ENCODE measurements at regions not wholly inside any gene's neighbourhood (a gene's known extent, or its start where the extent isn't known, plus 50 kb on each side); places are given as distances from the start of the nearest gene placed in this dataset.
"Not testable (repeated sequence)": the region's sequence is repeated elsewhere in the genome, so short reads cannot be mapped to it uniquely, and the experiment has no call there.

DNA sequence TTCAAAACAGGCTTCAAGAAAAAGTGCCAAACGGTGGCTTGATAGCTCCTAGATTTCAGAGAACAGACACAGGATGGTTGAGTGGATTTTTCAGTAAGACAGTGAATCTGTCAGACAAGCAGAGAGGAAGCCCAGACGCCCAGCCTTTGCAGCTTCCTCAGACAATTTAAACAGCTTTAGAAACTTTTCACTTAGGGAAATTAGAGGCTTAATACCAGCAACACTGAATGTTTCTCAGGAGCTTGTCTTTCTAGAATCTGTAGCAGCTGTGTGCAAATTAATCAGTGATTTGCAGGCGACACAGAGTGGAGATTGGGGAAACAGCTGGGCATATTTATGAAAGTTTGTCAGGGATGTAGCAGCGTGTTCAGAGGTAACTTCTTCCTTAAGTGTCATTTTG, 362.1 kb downstream of the GALC start:
- no peak for DNase-seq (ENCODE audit: low read depth, low spot score)

DNA sequence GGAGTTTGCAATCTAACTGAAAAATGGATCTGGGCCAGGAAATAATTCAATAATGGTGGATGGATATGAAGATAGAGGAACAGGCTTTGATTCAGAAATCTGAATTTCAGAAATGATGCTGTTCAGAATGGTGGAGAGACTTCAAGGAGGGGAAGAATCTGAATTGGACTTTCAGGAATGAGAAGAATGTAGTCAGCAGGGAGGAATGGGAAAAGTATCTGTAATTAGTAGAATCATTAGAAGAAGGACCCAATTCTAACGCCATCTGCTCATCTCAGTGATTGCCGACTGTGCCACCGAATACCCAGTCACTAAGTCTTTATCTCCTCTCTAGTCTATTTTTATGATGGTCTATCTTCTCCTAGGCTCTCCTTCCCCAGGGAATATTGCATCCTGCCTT, 363.2 kb downstream of the GALC start:
- no peak for DNase-seq (ENCODE audit: low read depth, low spot score)

DNA sequence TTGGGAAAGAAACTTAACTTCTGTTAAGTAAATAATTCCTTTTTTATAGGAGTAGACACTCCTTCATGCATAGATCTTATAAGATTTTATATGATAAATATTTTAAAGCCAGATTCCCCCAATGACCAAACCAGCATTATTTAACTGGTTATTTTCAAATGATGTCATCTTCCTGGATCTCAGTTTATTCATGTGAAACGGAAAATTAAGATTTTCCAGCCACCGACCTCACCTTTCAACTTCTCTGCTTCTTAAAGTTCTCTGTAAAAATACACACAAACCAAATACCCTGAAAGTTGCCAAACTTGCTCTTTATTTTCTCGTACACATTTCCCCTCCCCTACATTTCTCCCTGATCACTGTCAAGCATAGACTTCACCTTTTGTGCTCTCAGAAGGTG, 364.2 kb downstream of the GALC start:
- no peak for DNase-seq (ENCODE audit: low read depth, low spot score)

DNA sequence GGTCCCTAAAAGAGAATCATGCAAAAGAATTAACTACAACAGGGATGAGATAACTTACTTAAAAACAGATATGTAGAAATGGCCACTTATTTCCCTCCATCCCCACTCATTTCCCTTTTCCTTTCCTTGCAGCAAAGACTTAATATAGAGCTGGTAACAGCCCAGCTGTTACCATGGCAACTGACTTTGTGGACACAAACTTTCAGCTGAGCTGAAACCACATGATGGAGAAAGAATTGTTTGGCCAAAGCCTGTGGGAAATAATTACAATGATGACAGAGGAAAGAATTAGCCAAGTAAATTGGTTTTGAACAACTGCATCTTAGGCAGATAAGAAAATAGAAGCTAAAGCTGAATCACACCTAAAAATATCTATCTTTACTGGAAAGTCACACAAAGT, 364.9 kb downstream of the GALC start:
- no peak for DNase-seq (ENCODE audit: low read depth, low spot score)

DNA sequence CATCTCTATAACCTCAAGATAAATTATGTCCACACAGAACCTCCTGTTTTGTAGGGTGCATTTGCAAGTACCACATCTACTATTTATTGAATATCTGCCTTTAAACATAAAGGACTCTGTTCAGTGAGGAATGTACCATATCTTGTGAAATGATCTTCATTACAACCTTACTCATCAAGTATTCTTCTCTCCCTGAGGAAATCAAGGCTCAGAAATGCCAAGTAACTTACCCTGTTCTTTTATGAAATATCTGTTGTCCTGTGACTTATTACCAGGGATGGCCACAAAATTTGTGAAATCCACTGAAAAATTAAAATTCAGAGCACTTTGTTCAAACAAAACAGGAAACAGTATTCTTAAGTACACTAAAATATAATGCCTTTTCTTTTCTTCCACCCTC, 366.7 kb downstream of the GALC start:
- DNase-seq (ENCODE audit: low read depth, low spot score): no peak

DNA sequence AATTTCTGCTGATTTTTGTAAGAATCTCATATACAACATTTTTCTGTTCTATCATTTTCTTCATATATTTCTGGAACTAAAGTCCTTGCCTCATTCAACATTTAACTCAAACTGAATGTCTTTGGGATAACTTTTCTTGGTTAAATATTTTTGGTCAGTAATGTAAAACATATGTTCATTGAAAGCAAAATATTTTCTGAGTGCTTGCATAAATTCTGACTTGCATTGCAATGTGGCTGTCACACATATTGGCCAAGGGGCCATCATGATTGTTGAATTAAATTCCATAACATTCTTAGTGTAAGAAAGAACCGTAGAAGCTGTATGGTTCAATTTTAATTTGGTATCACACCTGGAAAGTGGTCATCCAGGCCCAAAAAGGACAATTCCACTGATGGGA, 369.4 kb downstream of the GALC start:
- no peak for DNase-seq (ENCODE audit: low read depth, low spot score)

DNA sequence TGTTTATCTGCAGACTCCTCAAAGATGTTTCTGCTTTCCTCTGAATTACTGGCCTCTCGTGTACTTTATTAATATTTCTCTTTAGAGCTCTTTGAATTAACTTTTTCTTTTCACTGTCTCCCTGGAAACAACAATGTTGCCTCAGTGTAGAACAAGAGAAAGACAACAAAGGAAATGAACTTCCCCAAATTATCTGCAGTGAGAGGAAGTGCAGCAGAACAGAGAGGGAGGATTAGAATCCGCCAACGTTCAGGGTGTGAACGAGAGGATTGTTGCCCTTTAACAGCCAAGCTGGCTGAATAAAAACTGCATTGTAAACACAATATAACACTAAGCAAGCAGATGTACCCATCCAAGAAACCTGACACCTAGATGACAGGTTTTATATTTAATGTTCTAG, 375.9 kb downstream of the GALC start:
- DNase-seq (ENCODE audit: low read depth, low spot score): no peak

DNA sequence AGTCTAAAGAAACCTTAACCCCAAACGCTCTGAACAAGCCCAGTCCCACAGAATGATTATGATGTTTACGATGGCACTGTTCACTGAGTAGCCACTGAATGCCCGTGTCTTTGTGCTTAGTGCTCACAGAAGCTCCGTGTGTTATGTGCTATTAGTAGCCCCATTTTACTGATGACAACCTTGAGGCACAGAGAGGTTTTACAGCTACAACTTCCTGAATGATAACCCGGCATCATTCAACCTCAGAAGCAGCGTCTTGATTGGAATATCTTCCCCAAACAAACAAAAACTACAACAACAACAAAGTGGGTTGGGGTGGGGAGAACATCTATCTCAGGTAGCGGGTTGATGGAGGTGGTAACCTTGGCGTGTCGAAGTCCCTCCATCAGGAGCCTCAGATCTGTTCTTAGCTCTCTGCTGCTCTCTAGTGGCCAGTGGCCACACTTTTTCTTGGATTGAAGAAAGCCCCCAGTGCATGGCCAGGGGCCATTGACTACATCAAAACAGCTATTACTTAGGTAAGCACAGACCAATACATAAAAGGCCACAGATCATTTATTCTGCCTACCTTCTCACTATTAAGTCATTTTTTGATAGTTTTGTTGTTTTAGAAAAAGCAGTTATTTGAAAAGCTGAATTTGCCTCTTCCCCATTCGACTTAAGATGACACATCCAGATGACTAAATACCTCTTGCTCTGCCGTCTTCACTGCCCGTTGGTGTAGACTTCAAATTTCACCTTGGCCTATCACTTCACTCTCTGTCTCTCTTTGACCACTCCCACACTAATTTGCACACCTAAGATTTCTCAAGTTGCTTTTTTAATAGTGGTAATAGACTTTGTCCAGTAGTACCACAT, 376.9 kb downstream of the GALC start:
- DNase-seq (ENCODE audit: low read depth, low spot score): no peak

DNA sequence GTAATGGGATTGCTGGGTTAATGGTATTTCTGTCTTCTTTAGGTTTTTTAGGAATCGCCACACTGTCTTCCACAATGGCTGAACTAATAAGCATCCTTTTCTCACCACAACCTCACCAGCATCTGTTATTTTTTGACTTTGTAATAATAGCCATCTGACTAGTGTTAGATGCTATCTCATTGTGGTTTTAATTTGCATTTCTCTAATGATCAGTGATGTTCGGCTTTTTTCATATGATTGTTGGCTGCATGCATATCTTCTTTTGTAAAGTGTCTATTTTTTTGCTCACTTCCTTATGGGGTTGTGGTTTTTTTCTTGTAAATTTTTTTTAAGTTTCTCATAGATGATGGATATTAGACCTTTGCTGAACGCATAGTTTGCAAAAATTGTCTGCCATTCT, 377.9 kb downstream of the GALC start:
- no peak for DNase-seq (ENCODE audit: low read depth, low spot score)

DNA sequence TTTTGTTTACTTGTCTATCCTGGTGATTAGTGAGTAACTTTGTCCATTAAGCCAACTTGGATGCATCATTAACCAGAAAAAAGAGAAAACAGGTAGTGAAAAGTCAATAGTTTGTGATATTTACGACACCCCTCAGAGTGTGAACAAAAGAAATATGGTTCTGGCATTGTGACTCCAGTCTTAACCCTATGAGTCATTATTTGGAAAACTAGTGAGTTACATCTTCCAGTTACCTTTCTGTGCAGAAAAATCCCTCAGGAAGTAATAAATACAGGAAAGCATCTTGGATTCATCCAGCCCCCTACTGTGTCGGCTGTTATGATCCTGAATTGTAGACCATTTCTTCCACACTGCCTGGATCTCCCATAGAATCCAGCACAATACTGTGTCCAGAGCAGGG, 379.1 kb downstream of the GALC start:
- no peak for DNase-seq (ENCODE audit: low read depth, low spot score)

DNA sequence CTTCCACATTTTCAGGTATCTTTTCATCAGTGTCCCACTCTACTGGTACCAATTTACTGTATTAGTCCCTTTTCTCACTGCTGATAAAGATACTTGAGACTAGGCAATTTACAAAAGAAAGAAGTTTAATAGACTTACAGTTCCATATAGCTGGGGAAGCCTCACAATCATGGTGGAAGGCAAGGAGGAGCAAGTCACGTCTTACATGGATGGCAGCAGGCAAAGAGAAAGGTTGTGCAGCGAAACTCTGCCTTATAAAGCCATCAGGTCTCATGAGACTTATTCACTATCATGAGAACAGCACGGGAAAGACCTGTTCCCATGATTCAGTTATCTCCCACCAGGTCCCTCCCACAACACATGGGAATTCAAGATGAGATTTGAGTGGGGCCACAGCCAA, 385.9 kb downstream of the GALC start:
- DNase-seq (ENCODE audit: low read depth, low spot score): not testable (repeated sequence)

DNA sequence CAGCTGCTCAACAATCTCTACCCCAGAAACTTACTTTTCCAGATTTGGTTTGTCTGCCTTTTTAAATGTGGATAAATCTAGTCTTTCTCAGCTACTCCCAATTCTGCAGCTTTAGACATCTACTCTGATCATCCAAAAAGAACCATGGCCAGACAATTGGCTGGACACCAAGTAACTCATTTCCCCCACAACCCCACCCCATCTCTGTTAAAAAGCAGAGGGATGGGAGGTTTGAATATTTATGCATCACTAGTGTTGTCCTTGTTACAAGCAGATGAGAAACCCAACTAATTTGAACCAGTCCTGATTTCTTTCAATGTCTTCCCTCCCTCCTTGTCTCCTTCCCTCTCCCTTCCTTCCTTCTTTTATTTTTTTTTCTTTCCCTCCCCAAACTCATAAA, 391.9 kb downstream of the GALC start:
- DNase-seq (ENCODE audit: low read depth, low spot score): no peak

DNA sequence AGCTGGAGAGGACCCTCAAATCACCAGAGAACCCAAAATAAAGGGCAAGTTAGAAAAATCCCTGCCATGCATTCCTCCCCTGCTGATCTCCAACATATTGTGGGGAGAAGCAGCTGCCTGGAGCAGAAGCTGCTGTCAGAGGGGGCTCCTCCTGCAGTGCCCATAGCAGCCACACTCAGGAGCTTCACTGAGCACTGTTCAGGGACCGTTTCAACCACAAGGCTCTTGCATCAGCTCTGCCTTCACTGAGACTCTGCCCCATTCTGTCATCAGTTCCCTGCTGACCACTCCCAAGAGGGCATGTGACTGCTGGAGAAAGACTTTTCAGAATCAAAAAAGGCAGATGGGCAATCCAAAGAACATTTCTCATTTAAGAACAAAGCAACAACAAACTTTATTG, 392.7 kb downstream of the GALC start:
- no peak for DNase-seq (ENCODE audit: low read depth, low spot score)

DNA sequence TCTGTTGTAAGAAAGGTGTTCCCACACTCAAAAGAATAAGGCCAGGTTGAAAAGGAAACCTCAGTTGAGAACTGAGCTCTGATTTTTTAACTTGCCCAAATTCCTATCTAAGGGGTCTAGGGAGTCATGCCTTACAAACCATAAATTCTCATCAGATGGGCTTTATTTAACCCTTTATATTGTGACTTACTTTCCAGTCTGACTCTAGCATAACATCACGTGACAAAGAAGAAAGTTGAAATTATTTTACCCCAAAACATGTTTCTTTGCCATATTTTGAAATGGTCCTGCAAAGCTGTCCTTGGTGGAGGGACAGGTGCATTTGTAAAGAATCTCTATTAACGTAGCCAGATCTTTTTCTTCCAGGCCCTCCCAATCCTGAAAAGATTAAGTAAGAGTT, 411.7 kb downstream of the GALC start:
- no peak for DNase-seq (ENCODE audit: low read depth, low spot score)

DNA sequence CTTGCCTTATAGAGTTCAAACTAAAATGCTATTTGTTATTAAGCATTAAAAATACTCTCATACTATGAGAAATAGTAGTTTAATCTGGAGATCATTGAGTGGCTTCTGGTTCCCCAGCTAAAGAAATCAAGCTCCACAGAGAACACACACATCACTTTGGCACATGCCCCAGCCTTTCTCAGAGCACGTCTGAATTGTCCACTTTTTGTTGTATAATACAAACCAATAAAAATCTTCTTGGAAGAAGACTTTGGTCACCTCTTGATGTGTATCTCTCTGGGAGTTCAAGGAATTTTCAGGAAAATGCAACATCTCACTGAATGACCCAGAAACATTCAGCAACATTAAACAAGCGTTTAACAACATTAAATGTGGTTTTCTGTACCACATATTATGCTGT, 413.9 kb downstream of the GALC start:
- DNase-seq (ENCODE audit: low read depth, low spot score): no peak

DNA sequence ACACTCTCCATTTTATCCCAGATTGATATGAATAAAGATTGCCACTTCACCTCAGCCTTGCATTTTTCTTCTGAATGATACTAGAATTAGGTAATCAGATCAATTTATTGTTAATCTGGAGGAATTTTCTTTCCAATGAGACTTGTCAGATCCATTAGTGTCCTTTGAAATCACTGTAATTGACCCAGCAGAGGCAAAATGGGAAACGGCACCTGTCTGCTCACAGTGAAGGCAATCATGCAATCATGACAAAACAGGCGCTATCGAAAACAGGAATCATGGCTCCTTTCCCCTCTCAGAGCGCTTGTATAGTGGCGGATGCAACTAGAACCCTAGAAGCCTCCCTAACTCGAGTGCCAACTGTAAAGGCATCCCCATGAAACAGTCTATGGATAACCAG, 417.6 kb downstream of the GALC start:
- DNase-seq (ENCODE audit: low read depth, low spot score): no peak

DNA sequence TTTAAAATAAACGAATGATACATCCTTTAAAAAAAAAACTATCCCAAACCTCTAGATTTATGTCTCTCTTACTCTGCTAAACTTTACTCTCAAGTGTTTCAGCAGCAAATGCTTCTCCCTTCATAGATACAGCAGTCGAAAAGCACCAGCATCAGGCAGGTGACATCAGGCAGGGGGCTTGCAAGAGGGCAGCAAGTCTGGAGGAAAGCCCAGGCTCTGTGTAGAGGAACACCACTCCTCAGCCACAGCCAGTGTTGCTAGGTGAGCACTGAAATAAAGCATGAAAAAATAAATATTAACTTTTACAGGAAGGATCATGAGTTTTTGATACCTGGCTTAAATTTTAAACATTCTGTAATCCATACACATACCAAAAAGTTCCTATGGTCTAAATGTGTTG, 419.4 kb downstream of the GALC start:
- no peak for DNase-seq (ENCODE audit: low read depth, low spot score)

DNA sequence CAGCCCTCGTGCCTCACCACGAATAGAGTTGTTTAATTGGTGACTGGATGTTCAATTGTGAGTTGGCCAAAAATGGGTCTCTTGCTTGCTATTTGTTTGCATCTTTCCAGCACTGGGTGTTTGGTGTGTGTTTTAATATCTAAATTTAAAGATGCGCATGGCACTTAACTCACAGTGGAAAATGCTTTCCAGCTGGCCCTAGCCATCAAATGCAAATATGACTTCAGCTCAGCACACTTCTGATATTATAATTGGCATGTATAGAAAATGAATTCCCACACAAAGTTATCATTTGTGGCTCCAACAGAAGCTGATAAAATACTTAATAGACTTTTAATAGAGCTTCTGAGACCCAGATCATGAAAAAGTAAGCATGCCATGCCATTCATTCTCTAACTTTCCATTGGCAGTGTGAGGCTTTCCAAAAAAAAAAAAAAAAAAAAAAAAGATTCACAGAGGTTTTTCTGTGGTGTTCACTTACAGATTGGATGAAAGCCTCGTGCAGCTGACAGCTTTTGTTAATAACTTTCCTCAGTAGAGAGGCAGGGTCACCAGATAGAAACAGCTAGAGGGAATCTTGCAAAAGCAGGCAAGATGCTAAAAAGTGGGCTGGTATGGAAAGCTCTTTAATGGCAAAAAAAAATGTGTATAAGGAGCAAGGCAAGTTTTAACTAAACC, 425.2 kb downstream of the GALC start:
- DNase-seq (ENCODE audit: low read depth, low spot score): no peak

DNA sequence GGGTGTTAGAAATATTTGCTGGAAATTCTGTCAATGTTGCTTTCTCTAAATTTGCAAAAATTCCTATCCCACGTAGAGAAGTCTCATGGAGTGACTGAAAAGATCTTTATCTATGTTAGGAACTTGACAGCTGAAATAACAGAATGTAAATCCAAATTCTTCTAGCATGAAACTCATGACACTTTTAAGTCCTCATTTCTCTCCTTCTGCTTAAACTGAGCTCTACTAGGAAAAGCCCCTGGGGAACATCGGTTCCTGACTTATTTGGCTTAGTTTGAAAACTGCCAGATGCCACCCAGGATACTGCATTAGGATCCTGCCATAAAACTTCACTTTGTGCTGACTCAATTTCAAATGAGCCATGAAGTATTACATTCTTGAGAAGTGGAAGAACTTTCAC, 426.0 kb downstream of the GALC start:
- no peak for DNase-seq (ENCODE audit: low read depth, low spot score)

DNA sequence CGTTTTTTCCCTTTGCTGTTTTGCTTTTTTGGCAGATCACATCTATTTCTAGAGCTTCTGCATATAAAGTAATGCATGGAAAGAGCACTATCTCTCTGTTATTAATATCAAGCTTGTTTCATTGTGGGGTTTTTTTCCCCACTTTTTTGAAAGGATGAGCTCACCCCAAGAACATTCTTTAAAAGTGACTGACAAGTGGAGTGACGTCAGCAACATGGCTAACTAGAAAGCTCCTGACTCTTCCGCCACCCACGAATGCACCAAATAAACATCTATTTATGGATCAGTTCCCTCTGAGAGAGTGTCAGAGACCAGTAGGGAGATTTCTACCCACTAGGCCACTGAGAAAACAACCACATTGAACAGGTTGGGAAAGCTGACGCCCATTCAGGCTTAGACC, 445.4 kb downstream of the GALC start:
- no peak for DNase-seq (ENCODE audit: low read depth, low spot score)

DNA sequence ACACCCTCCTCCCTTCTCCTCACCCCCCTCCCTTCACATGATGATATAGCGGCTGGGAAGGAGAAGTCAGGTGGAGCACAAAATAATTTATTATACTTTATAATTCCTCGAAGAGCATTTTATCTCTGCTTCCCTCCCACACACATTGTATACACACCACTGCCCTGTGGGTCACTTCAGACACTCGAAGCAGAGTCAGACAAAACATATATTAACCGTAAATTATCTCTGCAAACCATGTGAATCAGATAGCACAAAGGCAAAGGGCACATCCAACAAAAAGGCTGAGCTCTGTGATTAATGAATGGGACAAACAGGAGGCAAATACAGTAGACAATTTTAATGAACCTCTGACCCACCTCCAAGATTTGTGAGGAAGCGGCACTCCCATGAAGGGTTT, 450.7 kb downstream of the GALC start:
- no peak for DNase-seq (ENCODE audit: low read depth, low spot score)

DNA sequence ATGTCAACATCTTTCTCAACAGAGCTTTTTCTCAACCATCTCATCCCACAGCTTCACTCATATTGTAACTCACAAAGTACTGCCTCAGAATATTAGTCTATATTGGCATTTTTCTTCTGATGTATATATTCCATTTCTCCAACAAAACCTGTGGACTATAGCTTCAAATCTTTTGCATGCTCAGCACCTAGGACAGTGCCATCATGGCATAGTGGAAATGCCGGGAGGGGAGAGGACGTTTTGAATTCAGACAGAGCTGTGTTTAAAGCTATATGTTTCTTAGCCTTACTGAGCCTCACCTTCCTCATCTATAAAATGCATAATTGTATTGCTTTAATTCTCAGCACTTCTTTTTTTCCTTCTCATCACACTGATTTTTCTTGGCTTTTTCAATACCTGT, 452.6 kb downstream of the GALC start:
- no peak for DNase-seq (ENCODE audit: low read depth, low spot score)

DNA sequence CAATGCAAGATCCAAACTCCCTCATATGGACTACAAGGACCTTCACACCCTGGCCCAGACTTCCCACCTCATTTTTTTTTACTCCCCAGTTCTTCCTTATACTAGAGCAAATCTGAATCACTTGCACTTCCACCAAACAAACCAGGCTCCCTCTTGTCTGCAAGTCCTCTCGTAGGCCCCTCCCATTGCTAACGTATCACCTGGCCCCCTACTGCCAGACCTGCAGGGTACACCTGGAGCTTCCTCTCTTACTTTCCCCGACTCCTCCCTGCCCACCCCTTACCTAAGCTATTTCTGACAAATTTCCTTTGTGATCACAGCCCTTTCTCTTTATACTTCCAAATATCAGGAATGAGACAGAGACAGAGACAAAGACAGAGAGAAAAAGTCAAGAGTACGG, 463.9 kb downstream of the GALC start:
- no peak for DNase-seq (ENCODE audit: low read depth, low spot score)

DNA sequence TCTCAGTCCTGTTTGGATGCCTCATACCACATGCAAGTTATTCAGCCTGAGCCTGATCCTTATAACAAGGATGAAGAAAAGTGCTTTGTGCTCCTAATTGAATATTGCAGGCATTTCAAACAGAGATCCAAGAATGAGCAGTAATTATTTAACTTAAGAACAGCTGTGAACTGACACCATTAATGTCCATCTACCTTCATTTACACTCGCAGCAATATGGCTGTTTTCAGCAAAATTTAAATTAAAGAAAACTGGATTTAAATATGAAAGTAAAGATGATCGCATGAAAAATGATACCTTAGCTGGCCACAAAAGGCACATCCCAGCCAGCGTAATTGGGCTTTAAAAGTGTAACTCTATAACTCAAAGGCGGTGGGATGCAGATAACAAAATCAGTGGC, 466.3 kb downstream of the GALC start:
- DNase-seq (ENCODE audit: low read depth, low spot score): no peak

All from activated CD4-positive, CD25-positive, alpha-beta regulatory T cell treated with anti-CD3 and anti-CD28 coated beads, Interleukin-2, amount 50 U/mL, for 16 hours (primary cell).